Mesenchymal stem cell (in vitro differentiated cells and primary cell): ENCODE measurements at regions not wholly inside any gene's neighbourhood (a gene's known extent, or its start where the extent isn't known, plus 50 kb on each side); places are given as distances from the start of the nearest gene placed in this dataset.

Source experiments
- DNase-seq: peaks from one replicate; pipeline ENCODE4 v3.0.0-alpha.2; 2013
- H2AFZ ChIP-seq: one replicate; pipeline ENCODE4 v1.6.1; 2013; ENCODE audit warnings: low read depth, mild to moderate bottlenecking, control low read depth, inconsistent platforms, low read length, moderate library complexity
- H2AK5ac ChIP-seq: 2 replicates; pipeline ENCODE4 v1.6.1; 2013; ENCODE audit warnings: low read length, moderate library complexity, mild to moderate bottlenecking, inconsistent platforms; ENCODE audit not compliant: severe bottlenecking
- H2BK120ac ChIP-seq: one replicate; pipeline ENCODE4 v1.6.1; 2013; ENCODE audit warnings: low read depth, mild to moderate bottlenecking, inconsistent platforms, low read length, moderate library complexity
- H2BK12ac ChIP-seq, 2 experiments: one replicate each; pipeline ENCODE4 v1.6.1; 2013; ENCODE audit warnings: inconsistent platforms in 2 of 2, low read length in 2 of 2, mild to moderate bottlenecking in 2 of 2, moderate library complexity in 2 of 2, control low read depth in 1 of 2
- H2BK15ac ChIP-seq: one replicate; pipeline ENCODE4 v1.6.1; 2013; ENCODE audit warnings: mild to moderate bottlenecking, low read depth, inconsistent platforms; ENCODE audit not compliant: poor library complexity, severe bottlenecking
- H2BK5ac ChIP-seq: 2 replicates; pipeline ENCODE4 v1.6.1; 2013; ENCODE audit warnings: low read depth, mild to moderate bottlenecking, low read length, control low read depth, inconsistent platforms; ENCODE audit not compliant: poor library complexity, severe bottlenecking
- H3K14ac ChIP-seq, 2 experiments: one replicate each; pipeline ENCODE4 v1.6.1; 2013; ENCODE audit warnings: inconsistent platforms in 2 of 2, low read length in 2 of 2, control low read depth in 1 of 2, mild to moderate bottlenecking in 1 of 2, moderate library complexity in 1 of 2
- H3K18ac ChIP-seq, 2 experiments: one replicate each; pipeline ENCODE4 v1.6.1; 2013; ENCODE audit warnings: inconsistent platforms in 2 of 2, low read length in 2 of 2, control low read depth in 1 of 2, low read depth in 1 of 2, mild to moderate bottlenecking in 1 of 2
- H3K23ac ChIP-seq, 2 experiments: one replicate each; pipeline ENCODE4 v1.6.1; 2013; ENCODE audit warnings: inconsistent platforms in 2 of 2, low read length in 2 of 2, mild to moderate bottlenecking in 2 of 2, moderate library complexity in 2 of 2, control low read depth in 1 of 2
- H3K27ac ChIP-seq: 2 replicates; pipeline ENCODE4 v1.5.1; 2013; ENCODE audit warnings: mild to moderate bottlenecking, moderate library complexity, low read length, control low read depth, inconsistent platforms; ENCODE audit not compliant: poor library complexity, severe bottlenecking
- H3K27me3 ChIP-seq, 2 experiments: 2 replicates each; pipeline versions ENCODE4 v1.6.1 to v1.7.0; 2013; ENCODE audit warnings: low read length in 2 of 2, mild to moderate bottlenecking in 2 of 2, moderate library complexity in 2 of 2, control low read depth in 1 of 2, inconsistent platforms in 1 of 2; ENCODE audit not compliant: control insufficient read depth in 1 of 2, insufficient read depth in 1 of 2
- H3K36me3 ChIP-seq, 2 experiments: 2 replicates each; pipeline versions ENCODE4 v1.6.1 to v1.7.0; 2013; ENCODE audit warnings: low read length in 2 of 2, control low read depth in 1 of 2, inconsistent platforms in 1 of 2, low read depth in 1 of 2, mild to moderate bottlenecking in 1 of 2; ENCODE audit not compliant: insufficient read depth in 2 of 2, control insufficient read depth in 1 of 2
- H3K4ac ChIP-seq, 2 experiments: one replicate each; pipeline ENCODE4 v1.6.1; 2013; ENCODE audit warnings: inconsistent platforms in 2 of 2, low read length in 2 of 2, mild to moderate bottlenecking in 2 of 2, moderate library complexity in 2 of 2, control low read depth in 1 of 2, low read depth in 1 of 2
- H3K4me1 ChIP-seq: 2 replicates; pipeline ENCODE4 v1.6.1; 2013; ENCODE audit warnings: low read depth, low read length, control low read depth; ENCODE audit not compliant: control insufficient read depth, insufficient read depth
- H3K4me2 ChIP-seq: 2 replicates; pipeline ENCODE4 v1.6.1; 2013; ENCODE audit warnings: low read length, mild to moderate bottlenecking, inconsistent platforms; ENCODE audit not compliant: poor library complexity, severe bottlenecking
- H3K4me3 ChIP-seq, 2 experiments: 2 replicates each; pipeline versions ENCODE4 v1.5.1 to v1.7.0; 2013; ENCODE audit warnings: low read length in 2 of 2, mild to moderate bottlenecking in 2 of 2, control low read depth in 1 of 2, low read depth in 1 of 2; ENCODE audit not compliant: insufficient read depth in 1 of 2
- H3K79me1 ChIP-seq: replicated peaks from 2 replicates; pipeline ENCODE4 v1.6.1; 2013; ENCODE audit warnings: mild to moderate bottlenecking, control low read depth, low read length, inconsistent platforms; ENCODE audit not compliant: poor library complexity, severe bottlenecking
- H3K9ac ChIP-seq: 2 replicates; pipeline ENCODE4 v1.7.0; 2013; ENCODE audit warnings: mild to moderate bottlenecking, low read length, moderate library complexity
- H3K9me3 ChIP-seq: 2 replicates; pipeline ENCODE4 v1.7.0; 2013; ENCODE audit warnings: mild to moderate bottlenecking, low read length; ENCODE audit not compliant: control insufficient read depth
- H4K8ac ChIP-seq: one replicate; pipeline ENCODE4 v1.6.1; 2013; ENCODE audit warnings: inconsistent platforms, mild to moderate bottlenecking, low read length, moderate library complexity
- H4K91ac ChIP-seq: one replicate; pipeline ENCODE4 v1.6.1; 2013; ENCODE audit warnings: mild to moderate bottlenecking, low read length, inconsistent platforms
- WGBS: methylation state at CpG from one replicate; pipeline ENCODE4 v1.1.7; 2013; ENCODE audit warnings: mixed read lengths; 5-methylcytosine and 5-hydroxymethylcytosine counted together

- Histone ChIP-seq H3K36me3 (no peaks in the 10 kb centered on the region), H3K18ac (no peak overlapping the region), H3K79me1 (no peaks in the 10 kb centered on the region), H3K4me1 (no peaks in the 10 kb centered on the region), H3K4me3 (no peak overlapping the region), H2BK15ac (no peak overlapping the region), H2BK5ac (no peak overlapping the region), H2AFZ (no peak overlapping the region), H2AK5ac (no peak overlapping the region), H3K4me2 (no peak overlapping the region), H3K4ac (no peak overlapping the region), H3K27me3 (no peaks in the 10 kb centered on the region), H4K8ac (no peak overlapping the region), H2BK120ac (no peak overlapping the region), H4K91ac (no peak overlapping the region), H3K27ac (no peak overlapping the region), H3K9ac (no peak overlapping the region), H3K14ac (no peak overlapping the region), H3K23ac (no peak overlapping the region), H3K9me3 (no peaks in the 10 kb centered on the region), H2BK12ac (no peak overlapping the region)
- WGBS = no CpG with 5 or more reads among the region's 2 CpGs
- no peak for DNase-seq
Measured at GRCh38 chr4:158111241-158111640, 61.6 kb downstream of the GASK1B start.

- Histone ChIP-seq H3K18ac (no peak overlapping the region), H2BK15ac (no peak overlapping the region), H3K27ac (no peak overlapping the region), H3K4me1 (peaks cover 1% of the 10 kb centered on the region), H4K8ac (no peak overlapping the region), H3K36me3 (no peaks in the 10 kb centered on the region), H2BK12ac (no peak overlapping the region), H3K14ac (no peak overlapping the region), H2AFZ (no peak overlapping the region), H3K79me1 (no peaks in the 10 kb centered on the region), H3K9me3 (no peaks in the 10 kb centered on the region), H3K27me3 (no peaks in the 10 kb centered on the region), H3K4ac (no peak overlapping the region), H2BK5ac (no peak overlapping the region), H2AK5ac (no peak overlapping the region), H2BK120ac (no peak overlapping the region), H3K4me2 (no peak overlapping the region), H3K4me3 (no peak overlapping the region), H4K91ac (no peak overlapping the region), H3K9ac (no peak overlapping the region), H3K23ac (peak overlapping the region in 1 of 2 experiments; percentile 29)
- DNase-seq = no peak
- 94% methylated on average over 3 of the region's 4 CpGs for WGBS
Measured at GRCh38 chr4:158102904-158103303, 69.9 kb downstream of the GASK1B start.

GRCh38 chr4:158099686-158100085 lies 73.1 kb downstream of the GASK1B start:
- Histone ChIP-seq H2AFZ (no peak overlapping the region), H3K79me1 (no peaks in the 10 kb centered on the region), H2BK5ac (no peak overlapping the region), H3K27me3 (no peaks in the 10 kb centered on the region), H3K18ac (no peak overlapping the region), H2AK5ac (no peak overlapping the region), H3K14ac (no peak overlapping the region), H3K4me3 (no peak overlapping the region), H3K4me1 (peaks cover 2% of the 10 kb centered on the region), H3K23ac (no peak overlapping the region), H3K4ac (no peak overlapping the region), H3K4me2 (no peak overlapping the region), H3K36me3 (no peaks in the 10 kb centered on the region), H2BK12ac (no peak overlapping the region), H4K91ac (no peak overlapping the region), H2BK15ac (no peak overlapping the region), H3K27ac (no peak overlapping the region), H2BK120ac (no peak overlapping the region), H3K9ac (no peak overlapping the region), H3K9me3 (no peaks in the 10 kb centered on the region), H4K8ac (no peak overlapping the region)
- no peak for DNase-seq
- 63% methylated on average over 4 of the region's 4 CpGs for WGBS

- Histone ChIP-seq H2AK5ac (no peak overlapping the region), H3K9ac (no peak overlapping the region), H3K4me3 (no peak overlapping the region), H2BK5ac (no peak overlapping the region), H3K9me3 (no peaks in the 10 kb centered on the region), H2BK15ac (no peak overlapping the region), H2BK12ac (no peak overlapping the region), H3K36me3 (no peaks in the 10 kb centered on the region), H3K18ac (no peak overlapping the region), H4K8ac (no peak overlapping the region), H4K91ac (no peak overlapping the region), H3K4ac (no peak overlapping the region), H3K23ac (no peak overlapping the region), H3K27me3 (no peaks in the 10 kb centered on the region), H3K4me2 (no peak overlapping the region), H3K27ac (no peak overlapping the region), H3K4me1 (peaks cover 3% of the 10 kb centered on the region), H2BK120ac (no peak overlapping the region), H3K79me1 (no peaks in the 10 kb centered on the region), H3K14ac (no peak overlapping the region), H2AFZ (no peak overlapping the region)
- 93% methylated on average over 1 of the region's 1 CpG for WGBS
- no peak for DNase-seq
Measured at GRCh38 chr4:158098802-158099201, 74.0 kb downstream of the GASK1B start.
